GM19238 (cell line): ENCODE measurements at regions not wholly inside any gene's neighbourhood (a gene's known extent, or its start where the extent isn't known, plus 50 kb on each side); places are given as distances from the start of the nearest gene placed in this dataset.

Experiments used
- DNase-seq: peaks from one replicate; pipeline ENCODE4 v3.0.0; 2011; ENCODE audit warnings: low spot score; ENCODE audit not compliant: insufficient read length

DNA sequence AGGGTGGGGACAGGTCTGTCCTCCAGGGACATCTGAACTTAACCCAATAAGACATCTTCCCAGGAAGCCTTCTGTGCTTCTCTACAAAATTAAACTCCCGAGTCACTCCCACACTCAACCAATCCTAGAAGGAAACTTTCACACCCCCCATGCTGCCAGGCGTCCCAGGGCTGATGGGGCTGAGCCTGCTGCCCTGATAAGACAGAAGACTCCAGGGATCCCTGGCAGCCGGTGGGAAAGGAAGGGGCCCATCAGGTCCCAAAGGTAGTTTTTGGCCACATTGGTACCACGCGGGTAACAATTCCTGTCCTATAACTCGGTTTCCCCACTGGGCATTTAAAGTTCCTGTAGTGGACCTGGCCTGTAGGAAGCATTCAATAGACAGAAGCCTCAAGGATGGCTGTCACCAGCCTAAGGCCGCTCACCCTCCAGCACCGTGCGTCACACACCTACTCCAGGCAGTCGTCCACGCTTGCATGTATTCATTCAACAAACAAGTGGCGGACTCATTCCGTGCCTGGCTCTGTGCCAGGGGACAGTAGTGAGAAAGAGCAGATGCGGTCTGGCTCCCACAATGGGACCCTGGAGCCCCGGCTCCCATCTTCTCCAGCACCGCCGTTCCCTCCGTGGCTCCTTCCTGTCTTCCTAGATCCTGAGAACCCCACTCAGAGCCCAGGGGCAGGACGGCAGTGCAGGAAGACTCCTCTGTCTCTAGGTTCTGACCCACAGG is 465.2 kb downstream of the NPHP4 start:
- no peak for DNase-seq

DNA sequence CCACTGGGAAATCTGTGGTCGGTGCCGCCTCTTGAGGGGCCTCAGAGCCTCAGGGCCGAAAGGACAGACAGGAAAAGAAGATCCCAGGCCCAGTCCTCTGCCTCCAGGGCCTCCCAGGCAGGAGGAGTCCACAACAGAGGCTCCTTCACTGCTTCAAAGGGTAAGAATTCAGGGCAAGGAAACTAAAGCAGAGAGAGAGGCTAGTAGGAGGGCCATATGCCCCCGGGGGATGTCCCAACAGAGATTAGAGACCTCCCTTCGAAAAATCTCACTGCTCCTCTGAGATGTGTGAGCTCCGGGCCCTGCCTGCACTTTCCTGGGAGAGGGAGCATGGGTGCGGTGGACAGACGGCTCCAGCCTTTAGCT is 465.9 kb downstream of the NPHP4 start:
- no peak for DNase-seq

DNA sequence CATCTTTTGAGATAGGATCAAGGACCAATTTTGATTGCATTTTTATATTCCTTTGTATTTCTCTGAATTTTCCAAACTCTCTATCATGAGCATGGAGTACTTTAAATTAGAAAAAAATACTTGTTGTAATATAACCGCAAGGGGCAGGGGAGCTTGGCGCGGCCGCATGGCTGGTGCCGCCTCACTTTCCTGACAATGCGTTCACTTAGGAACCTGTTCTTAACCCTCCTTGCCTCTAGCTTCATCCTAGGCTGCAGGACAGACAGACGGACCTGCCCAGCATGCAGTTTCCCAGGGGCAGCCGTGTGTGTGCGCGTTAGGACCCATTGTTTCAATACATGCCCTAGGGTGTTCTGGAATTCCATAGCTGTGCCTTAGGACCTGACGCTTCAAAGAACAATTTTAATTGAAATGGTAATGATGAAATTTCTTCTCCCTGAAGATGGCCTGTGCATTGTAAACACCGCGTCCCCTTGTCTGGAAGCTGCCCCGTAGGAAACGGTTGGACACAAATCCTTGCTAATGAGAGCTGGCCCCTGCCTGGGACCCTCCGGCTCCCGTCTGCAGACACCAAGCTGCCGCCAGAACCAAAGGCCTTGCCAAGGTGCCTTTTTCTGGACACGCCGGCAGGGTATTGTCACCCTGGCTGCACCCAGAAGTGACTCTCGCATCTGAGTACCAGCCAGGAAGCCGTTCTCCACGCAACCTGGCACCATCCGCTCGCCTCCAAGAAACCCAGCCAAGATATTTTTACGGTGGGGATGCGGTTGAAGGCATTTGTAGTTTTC is 466.4 kb downstream of the NPHP4 start:
- no peak for DNase-seq

DNA sequence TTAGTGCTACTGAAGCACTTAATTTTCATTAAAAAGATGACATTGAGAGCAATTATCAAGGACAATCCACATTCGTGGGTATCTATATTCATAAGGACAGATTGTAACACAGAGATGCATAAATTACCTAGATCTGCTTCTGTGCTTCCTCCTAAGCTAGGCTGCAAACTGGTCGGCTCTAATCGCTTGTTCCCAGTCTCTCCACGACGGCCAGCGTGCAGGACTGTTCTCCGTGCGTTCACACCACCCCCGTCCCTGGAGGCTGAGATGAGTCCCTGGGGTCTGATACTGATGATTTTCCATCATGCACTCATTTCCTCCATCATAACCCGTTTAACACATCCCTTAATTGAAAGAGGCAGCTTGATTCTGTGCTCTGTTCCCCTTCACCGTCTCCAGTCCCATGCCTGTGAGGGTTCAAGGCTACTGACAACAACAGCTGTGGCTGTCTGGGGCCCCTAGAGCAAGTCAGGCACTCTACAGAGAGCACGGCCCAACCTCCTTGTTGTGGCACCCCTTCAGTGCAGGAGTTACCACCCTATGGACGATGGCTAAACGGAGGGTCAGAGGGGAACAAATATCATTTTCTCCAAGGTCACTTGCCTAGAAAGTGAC is 469.6 kb downstream of the NPHP4 start:
- no peak for DNase-seq

DNA sequence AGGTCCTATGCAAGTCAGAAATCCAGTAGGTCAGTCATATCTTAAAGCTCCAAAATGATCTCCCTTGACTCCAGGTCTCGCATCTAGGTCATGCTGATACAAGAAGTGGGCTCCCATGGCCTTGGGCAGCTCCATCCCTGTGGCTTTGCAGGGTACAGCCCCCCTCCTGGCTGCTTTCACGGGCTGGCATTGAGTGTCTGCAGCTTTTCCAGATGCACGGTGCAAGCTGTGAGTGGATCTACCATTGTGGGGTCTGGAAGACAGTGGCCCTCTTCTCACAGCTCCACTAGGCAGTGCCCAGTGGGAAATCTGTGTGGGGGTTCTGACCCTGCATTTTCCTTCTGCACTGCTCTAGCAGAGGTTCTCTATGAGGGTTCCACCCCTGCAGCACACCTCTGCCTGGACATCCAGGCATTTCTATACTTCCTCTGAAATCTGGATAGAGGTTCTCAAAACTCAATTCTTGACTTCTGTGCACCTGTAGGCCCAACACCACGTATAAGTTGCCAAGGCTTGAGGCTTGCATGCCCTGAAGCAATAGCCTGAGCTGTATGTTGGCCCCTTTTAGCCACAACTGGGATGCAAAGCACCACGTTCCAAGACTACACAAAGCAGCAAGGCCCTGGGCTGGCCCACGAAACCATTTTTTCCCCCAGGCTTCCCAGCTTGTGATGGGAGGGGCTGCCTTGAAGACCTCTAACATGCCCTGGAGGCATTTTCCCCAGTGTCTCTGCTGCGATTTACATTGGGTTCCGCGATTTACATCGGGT is 472.7 kb downstream of the NPHP4 start:
- no peak for DNase-seq

DNA sequence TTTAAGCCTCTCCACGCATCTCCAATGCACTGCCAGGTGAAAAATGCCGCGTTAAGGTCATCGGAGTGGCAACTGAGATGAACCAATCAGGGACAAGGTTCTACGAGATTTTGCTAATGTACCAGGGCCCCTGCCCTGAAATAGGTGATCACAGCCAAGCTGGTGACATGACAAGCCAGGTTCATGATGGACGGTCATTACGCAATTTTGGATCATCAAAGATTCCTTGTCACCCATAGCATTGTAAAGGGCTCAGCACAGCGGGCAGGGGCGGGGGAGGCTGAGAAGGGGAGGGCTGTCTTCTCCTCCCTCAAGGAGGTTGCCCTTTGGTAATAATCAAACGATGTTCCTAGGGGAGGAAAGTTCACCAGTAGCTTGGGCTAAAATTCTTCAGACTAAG is 475.5 kb downstream of the NPHP4 start:
- no peak for DNase-seq

DNA sequence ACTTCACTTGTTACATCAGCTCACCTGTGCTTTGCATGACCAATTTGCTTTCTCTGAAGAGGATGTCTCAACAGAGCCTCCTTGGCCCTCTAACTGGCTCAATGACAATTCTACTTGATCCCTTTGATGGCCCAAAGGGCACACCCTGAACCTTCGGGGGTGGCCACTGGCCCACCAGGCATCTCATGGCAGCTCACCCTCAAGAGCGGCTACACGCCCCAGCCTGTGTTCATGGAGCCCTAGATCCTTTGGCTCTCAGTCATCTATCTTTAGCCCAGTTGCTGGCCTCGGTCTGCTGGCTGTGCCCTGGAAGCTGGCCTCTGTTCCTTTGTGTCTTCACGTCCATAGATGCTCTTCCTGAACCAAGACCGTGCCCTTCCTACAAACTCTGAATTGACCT is 476.7 kb downstream of the NPHP4 start:
- DNase-seq: no peak

DNA sequence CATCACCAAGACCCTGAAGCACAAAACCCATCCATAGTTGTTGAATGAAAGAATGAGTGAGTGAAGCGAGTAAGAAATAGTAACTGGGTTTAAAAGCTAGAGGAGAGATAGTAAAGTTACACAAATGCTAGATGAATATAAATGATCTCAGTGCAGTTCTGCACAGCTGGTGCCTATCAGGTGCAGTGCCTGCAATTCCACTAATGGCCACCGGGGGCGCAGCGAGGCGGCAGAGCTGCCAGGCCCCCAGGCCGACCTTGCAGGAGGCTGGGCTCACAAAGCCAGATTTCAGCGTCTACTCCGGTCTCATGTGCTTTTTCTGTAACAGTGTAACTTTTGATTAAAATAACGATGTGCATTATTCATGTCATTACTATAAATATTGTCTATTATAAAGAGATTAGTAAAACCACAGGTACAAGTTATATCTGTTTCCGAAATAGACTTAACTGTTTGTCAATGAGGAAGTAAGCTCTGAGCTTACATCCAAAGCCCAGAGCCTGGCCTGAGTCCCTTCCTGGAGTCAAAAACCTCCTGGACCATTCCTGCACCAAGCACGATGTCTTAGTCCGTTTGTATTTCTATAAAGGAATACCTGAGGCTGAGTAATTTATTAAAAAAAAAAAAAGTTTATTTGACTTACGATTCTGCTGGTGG is 477.6 kb downstream of the NPHP4 start:
- DNase-seq: peak; percentile 75

DNA sequence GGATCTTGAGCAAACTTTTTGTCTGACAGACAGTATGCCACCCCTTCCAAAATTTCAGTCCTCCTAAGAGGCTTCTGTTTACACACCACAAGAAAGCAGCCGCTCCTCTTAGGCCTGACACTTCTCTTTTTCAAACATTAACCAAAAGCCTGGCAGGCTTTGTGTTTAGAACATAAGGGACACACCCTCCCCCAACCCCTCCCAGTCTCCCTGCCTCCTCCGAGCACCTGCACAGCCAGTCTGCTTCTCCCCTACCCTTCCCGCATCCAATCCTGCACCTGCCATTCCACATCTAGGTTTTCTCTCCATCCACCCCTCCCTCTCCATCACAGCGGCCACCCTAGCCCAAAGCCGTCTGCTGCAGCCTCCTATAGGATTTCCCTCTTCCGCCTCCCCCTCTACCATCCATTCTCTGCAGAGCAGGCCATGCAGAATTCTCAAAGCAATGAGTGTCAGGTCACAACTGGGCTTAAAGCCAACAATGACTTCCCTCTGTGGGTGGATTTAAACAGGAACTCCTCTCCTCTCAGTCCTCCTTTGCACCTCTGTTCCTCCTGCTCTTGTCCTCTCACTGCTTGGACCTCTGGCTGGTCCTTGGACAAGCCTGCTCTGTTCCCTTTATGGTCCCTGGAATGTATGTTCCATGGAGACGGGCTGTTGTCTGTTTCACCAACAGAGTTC is 478.2 kb downstream of the NPHP4 start:
- no peak for DNase-seq

DNA sequence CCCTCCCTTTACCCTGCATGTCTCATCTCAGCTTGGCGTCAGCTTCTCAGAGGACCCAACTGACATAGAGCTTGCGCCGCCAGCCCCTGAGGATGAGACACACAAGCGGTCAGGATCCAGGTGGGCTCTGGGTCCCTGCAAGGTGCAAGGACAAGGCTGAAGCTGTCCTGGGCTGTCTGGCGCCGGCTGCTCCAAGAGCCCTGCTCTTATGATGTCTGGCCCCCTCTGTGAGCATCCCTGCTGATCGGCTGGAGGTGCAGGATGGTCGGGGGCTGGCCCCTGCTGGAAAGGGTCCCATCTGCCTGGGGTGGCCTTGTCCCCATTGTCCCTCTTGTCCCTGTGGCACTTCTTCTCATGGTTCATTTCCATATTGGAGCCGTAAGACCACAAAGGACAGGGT is 479.0 kb downstream of the NPHP4 start:
- DNase-seq: no peak

DNA sequence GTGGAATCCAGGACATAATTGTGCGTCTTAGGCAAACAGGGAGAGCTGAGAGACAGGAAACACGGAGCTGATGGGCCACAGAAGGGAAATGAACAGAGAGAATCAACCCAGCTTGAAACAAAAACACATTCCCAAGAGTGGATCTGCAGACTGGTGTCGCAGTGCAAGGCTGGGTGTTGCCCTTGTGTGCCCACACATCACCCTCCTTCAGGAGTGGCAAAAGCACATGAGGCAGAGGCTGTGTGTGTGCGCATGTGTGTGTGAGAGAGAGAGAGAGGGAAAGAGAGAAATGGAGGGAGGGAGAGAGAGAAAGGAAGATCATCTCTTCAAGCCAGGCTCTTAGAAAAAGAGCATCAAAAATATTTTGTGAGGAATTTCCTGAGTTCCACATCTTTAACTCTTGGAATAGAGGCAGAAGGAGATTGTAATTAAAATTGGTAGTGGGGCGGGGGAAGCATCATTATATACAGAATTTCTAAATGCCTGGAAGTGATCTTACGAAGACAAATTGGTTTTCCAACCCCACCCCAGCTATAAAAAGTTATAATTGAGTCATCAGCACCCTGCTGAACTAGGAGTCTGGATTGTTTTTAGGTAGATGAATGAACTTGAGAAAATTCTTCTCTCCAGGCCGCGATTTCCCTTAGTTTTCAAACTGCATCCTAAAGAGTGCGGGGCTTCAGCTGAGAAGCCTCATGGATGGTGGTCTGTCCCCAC is 480.7 kb downstream of the NPHP4 start:
- no peak for DNase-seq

DNA sequence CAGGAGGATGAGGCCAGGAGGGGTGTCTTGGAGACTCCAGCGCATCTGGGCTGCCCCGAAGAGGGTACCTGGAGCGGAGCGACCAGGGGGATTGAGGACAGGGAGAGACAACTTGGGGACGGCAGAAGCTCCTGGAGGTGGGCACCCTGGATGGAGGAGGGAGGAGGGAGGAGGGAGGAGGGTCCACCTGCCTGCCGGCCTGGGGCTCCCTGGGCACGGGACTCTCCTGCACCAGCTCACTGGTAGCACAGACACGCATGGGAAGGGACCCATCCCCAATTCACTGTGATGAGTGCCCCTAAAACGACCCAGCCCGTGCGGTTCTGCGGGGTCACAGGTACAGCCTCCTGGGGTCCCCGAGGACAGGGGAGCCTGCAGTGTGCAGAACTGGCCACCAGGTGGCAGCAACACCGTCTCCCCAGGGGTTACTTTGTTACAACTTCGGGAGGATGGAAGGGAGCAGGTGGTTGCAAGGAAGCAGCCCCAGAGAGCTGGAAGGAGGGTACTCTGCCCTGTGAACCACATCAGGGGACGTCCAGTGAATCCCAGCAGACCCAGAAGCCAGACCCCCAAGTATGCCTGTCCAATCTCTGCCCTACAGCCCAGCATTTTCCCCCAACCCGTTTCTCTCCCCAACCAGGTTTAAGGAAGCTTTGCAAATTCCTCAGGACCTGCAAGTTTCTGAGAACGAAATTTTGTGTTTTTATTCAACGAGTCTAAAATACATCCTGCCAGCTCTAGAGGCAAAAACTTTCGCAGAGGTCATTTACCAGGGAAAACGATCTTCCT is 482.4 kb downstream of the NPHP4 start:
- peak; percentile 72 for DNase-seq

DNA sequence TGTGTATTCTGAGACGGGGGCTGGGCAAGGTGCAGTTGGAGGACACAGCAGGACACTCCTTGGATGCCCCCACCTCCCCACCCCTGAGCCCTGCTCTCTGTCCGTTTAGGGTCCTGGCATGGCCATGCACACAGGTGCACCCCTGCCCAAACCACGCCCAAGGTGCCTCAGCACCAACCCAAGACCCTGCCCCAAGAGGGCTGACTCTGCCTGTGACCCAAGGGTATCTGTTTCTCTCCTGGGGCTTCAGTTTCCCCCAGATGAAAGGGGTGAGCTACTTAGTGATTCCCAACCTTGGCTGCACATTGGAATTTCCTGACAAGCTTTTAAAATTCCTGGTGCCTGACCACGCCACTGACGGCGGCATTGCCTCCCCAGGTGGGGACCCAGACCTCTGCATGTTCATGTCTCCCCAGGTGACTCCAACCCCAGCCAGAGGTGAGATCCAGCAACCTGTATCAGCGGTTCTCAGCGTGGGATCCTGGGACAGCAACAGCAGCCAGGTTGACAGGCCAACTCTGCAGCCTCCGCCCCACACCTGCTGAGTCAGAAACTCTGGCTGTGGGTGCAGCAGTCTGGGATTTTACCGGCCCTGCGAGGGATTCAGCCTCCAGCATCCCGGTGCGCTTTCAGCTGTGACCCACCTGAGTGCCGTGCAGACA is 483.4 kb downstream of the NPHP4 start:
- DNase-seq: no peak

DNA sequence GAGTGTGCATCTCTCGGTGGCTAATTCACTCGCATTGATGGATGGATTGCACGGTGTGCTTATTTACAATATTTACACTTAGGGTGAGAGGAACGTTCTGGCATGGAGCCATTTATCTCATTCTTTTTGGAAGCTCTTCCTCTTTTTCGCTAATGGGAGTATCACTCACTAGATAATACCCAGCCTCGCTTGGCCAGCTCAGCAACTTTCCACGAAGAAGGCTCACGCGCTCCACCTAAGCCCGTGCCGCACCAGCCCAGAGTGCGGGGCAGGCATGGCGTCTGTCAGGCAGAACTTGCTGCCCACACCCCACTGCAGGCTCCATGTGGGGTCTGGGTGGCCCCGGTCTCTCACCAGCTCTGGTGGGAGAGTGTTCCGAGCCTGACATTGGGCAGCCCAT is 484.9 kb downstream of the NPHP4 start:
- no peak for DNase-seq

DNA sequence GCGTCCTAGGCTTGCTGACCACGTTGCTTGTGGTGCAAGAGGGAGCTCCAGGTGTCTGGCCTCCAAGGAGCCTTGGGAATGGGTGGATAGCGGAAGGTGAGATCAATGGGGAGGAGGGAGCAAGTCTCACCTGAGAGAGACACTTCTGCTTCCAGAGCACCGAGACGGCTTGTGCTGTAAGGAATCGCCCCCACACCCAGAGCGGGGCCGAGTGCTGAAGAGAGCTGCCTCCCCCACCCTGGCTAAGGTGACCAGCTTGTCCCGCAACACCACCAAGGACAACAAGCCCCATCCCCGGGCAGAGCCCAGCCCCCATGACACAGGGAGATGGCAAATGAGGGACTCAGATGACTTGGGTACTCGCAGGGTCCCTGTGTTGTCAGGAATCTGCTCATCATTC is 485.6 kb downstream of the NPHP4 start:
- DNase-seq: no peak

DNA sequence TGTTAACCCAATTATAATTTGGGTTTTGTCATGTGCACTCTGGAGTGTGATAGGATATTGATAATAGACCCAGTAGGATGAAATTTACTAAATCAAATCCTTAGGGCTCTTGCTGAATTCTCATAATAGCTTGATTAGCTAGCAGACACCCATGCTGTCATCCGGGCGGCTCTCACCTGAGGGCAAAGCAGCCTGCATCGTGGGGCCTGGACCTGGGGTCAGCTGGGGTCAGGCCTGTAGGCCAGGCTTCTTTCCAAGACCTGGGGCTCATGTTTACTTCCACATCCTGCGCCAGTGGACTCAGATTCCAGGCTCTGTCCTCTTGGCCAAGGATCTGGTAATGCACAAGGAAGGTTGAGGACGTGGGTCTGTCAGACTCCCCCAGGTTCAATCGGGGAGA is 486.3 kb downstream of the NPHP4 start:
- no peak for DNase-seq

DNA sequence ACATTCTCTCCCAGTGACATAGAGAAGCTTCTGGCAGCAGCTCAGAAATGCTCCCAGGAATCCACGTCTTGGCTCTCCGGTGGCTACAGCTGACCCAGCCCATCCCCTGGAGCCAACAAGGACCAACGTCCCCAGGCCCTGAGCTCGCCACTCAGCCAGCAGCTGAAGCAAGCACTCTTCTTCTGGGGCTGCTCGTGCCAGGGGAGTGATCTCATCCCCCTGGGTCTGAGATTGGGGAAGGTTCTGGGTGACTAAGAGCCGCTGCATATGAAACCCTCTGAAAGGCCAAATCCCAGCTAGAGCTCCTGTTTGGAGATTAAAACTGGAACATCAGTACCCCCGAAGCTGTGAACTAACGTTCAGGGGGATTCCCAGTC is 487.9 kb downstream of the NPHP4 start:
- DNase-seq: no peak

DNA sequence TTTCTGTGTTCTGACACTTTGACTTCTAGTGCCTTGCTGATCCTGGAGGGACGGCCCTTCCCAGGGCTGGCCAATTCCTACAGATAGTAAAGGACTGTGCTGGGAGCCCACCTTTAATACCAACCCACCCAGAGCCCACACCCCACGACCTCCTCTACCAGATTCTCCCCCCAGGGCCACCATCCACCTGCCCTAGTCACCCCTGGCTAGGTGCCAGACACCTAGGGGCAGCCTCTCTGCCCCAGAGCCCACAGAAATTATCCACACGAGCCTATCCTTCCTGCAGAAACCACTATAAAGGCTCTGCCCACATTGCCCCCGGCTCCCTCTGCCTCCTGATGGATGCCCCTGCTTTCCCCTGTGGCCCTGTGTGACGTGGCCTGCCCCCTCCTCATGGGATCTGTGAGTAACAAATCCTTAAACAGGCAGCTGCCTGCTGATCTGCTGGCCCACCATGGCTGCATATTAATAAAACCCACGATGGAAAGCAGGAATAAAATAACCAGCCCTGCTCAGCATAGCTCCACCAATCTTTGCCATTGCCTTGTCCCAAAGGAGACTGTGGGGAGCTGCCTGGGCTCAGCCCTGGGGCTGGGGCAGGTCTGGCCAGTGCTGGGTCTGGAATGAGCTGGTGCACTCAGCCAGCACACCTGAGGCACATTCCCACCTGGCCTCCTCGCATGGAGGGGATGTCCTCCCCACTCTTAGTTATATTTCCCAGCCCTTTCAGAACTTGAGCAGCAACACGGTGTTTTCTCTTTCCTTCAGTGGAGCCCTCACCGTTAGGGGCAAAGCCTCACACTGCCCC is 488.5 kb downstream of the NPHP4 start:
- no peak for DNase-seq
